Stimulated activated naive CD4-positive, alpha-beta T cell treated with Interleukin-2 at 50 U/mL for 16 hours (primary cell): ENCODE measurements at regions not wholly inside any gene's neighbourhood (a gene's known extent, or its start where the extent isn't known, plus 50 kb on each side); places are given as distances from the start of the nearest gene placed in this dataset.

ENCODE experiments used
- DNase-seq: peaks from one replicate; lab custom pipeline; 2025; lab: John Stamatoyannopoulos, UW

GRCh38 chr1:50292276-50292675 lies 131.0 kb downstream of the DMRTA2 start:
- no peak for DNase-seq

DNA sequence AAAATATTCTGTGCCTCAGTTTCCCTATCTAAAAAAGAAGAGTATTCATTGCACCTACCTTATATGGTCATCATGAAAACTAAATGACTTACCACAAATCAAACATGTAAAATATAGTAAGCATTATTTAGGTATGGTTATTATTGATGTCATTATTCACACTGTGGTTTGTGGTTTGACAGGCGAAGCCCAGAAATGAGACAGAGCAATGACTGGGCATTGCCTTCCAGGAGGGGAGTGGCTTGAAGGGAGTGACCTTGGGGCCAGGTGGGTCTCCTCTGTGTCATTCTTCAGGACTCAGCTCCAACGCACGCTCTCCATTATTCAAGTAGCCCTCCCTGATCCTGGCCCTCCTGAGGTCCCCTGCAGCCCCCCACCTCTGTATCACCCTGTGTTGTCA lies 133.7 kb downstream of the DMRTA2 start:
- DNase-seq, result no peak

DNA sequence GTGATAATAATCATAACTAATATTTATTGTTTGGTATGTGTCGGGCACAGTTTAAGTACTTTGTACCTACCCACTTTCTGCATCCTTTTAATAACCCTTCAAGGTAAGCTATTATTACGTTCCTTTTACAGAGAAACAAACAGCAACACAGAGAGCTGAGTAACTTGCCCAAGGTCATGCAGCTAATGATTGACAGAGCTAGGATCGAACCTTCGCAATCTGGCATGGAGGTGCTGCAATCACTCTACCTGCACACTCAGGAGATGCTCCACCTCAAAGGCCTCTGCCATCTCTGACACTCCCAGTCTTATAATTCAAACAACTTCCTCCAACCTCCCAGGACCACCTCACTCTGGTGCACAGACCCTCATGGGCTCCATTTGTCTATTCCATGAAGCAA lies 137.2 kb downstream of the DMRTA2 start:
- DNase-seq, result no peak

DNA sequence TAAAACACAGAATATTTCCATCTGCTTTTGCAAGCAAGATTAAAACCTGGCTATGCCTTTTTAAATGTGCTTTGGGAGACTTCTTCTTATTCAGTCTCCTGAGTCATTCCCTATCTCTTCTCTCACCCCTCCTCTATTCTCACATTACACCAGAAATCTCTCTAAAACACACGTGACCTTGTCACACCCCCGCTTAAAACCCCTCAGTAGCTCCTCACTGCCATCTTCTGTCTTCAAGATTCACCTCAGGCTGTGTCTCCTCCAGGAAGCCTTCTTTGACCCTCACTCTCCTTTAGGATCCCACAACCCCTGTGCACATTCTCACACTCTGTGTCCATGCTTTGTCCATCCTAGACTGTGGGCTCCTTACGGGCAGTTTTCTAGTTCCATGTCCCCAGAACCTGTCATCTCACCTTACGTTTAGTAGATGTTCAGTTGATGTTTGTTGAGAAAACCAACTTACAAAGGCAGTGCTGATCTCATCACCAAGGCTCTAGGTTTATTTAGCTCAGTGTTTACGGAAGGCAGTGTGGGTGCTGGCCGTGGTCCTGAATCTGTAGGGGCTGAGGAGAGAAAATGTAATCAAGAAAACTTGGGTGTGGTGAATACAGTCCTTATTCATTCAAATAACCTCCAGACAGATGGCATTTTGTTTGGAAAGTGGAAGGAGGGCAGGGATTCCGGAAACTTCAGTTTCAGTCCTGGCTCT lies 143.5 kb downstream of the DMRTA2 start:
- DNase-seq, result no peak

DNA sequence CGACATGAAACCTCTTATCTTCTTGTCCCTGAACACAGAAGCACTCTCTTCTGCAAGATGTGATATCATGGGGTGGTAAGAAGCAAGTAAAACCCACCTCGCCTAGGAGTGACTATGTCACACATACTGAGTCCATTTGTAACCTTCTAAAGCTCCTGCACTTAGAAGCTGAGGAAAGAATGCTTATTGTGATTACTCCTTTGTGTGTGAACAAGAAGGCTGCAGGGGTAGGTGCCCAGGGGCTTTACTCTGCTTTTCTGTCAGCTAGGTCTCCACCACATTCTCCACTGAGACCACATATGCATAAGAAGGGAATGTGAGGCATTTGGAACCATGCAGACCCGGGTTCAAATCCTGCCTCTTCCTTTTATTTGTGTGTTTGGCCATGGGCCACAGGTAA lies 144.3 kb downstream of the DMRTA2 start:
- DNase-seq, result no peak

DNA sequence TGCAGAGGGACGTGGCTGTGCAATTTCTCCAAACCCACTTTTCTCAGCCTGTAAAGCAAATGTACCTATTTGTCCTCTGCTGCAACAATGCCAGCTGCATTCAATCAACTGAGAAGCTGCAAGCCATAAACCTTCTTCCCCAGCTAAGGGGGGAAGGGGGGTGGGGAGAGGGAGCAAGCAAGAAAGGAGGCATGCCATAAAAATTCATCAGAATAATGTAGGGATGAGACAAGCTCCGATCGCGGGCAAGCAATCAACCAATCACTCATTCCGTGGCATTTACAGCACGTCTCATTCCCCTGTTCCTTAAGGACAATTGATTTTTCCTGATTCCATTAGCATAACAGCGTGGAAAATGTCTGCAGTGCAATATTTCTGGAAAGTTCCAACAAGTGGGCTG lies 144.8 kb downstream of the DMRTA2 start:
- DNase-seq, result no peak

DNA sequence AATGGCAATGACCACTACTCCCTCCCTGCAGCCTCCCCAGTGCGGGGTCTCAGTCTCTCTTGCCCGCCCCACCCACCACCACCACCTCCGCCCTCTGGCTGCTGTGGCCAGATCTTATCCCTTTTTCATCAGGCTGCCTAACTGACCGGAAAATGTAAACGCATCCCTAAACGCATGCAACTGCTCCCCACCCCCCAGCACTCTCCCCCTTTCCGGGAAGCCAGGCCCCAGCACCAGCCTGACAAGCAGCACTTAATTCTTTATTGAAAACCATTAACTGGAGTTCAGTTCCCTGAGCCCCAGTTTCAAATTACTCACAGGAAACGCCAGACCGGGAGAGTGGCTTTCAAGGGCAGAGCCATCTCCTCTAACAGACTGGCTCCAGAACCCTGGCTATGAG lies 147.7 kb downstream of the DMRTA2 start:
- no peak for DNase-seq

GRCh38 chr1:50272912-50273311 lies 150.3 kb downstream of the DMRTA2 start:
- DNase-seq, result no peak

GRCh38 chr1:50271968-50272578 lies 151.2 kb downstream of the DMRTA2 start:
- no peak for DNase-seq

- no peak for DNase-seq
Measured at GRCh38 chr1:50271337-50271736, 151.9 kb downstream of the DMRTA2 start.

- no peak for DNase-seq
Measured at GRCh38 chr1:50270926-50271325, 152.3 kb downstream of the DMRTA2 start.

GRCh38 chr1:50268049-50268448 lies 155.2 kb downstream of the DMRTA2 start:
- DNase-seq, result no peak

- no peak for DNase-seq
Measured at GRCh38 chr1:50266509-50266908, 156.7 kb downstream of the DMRTA2 start.

DNA sequence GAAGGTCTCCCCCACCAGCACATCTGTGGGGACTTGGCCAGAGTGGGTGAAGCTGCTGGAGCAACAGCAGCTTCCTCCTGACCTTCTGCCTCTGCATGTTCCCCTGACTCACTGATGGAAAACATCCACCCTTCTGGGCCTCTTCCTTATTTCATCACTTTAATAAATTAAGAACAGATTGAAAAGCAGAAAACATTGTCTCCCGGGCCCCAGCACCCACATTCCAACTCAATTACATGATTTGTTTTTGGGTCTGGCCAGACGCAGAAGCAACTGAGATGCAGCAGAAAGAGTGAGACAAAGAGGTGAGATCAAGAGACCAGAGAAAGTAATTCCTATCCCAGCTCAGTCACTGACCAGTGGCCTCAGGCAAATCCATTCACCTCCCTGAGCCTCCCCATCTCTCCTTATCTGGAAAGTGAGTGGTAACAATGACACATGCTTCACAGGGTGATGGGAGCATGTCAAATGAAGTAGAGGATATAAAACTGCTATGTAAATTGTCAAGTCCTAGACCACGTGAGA lies 157.1 kb downstream of the ELAVL4 start:
- DNase-seq, result no peak

DNA sequence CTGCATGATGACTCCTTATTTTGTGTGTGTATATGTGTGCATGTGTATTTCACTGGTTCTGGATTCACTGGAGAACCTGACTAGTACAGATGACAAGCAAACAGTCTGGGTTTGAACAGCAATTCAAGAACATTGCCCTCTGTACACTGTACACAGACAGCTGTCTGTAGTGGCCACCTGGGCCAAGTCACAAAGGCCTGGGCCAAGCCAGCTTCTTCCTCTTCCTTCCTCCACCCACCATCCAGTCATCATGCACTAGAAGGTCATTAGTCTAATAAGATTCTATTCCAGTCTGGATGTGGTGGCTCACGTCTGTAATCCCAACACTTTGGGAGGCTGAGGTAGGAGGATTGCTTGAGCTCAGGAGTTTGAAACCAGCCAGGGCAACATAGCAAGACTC lies 155.9 kb downstream of the ELAVL4 start:
- DNase-seq, result no peak

GRCh38 chr1:50262436-50262835 lies 153.7 kb downstream of the ELAVL4 start:
- DNase-seq, result no peak

DNA sequence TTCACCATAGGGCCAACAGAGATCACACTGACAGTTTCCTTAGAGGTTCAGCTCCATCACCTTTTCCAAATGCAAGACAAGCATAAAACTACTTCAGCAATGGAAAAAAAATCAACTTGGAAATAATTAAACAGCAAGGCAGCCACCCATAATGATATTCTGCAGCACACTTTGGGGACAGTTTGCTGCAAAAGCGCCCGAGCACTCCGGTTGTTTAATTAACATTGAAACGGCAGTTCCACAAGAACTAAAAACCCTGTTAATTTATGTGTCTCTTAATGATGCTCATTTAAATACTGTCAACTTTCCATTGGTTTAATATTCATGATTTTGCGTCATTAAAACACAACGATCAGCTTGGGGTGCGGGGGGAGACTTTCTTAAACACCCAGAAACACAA lies 153.2 kb downstream of the ELAVL4 start:
- no peak for DNase-seq

GRCh38 chr1:50257940-50258685 lies 149.4 kb downstream of the ELAVL4 start:
- no peak for DNase-seq

DNA sequence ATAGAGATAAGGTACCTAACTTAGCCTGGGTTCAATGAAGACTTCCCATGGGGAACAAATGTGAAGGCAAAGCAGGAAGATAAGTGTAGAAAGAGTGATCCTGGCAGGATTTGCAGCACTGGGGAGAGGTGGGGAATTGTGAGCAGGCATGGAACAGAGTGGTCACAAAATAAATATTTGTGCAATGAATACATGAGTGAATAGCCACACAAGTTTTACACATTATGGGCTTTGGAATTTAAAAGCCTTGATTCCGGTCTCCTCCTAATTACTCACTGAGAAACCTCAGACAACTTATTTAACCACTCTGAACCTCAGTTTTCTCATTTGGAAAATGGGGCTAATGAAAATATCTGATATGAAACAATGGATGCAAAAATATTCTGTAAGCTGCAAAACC lies 148.3 kb downstream of the ELAVL4 start:
- DNase-seq, result no peak
